ENCODE measurements at regions not wholly inside any gene's neighbourhood (a gene's known extent, or its start where the extent isn't known, plus 50 kb on each side); places are given as distances from the start of the nearest gene placed in this dataset.

DNA sequence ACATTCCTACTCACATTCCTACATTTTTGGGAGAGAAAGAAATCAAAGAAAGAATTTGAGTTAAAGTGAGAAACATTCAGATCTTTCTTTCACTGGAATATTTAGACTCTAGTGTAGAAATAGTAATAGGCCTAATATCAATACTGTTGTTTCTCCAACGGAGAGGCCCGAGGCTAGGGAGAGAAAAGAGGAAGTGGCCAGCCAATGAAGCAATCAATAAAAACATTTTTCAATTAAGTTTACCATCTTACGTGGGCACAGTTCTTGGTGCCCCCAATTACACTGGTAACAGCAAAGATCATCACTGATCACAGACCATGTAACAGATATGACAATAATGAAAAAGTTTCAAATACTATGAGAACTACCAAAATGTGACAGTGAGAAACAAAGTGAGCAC, 281.4 kb downstream of the GPM6A start:
- DNase-seq (ENCODE audit: low read depth, low spot score) = no peak
- H3K4me2 ChIP-seq (ENCODE audit: low read length) = no peak overlapping the region
- no peaks in the 10 kb centered on the region for H3K4me1 ChIP-seq (ENCODE audit: control insufficient read depth in 1 of 2, insufficient read depth in 2 of 2, low read length in 2 of 2)
- H3K36me3 ChIP-seq (ENCODE audit: control insufficient read depth in 1 of 2, insufficient read depth in 2 of 2, low read length in 2 of 2) = no peaks in the 10 kb centered on the region
- no peak overlapping the region for H3K27ac ChIP-seq (ENCODE audit: low read depth, low read length)
- H4K20me1 ChIP-seq (ENCODE audit: insufficient read depth) = no peaks in the 10 kb centered on the region
- H3K27me3 ChIP-seq (ENCODE audit: insufficient read depth, low read length) = no peaks in the 10 kb centered on the region
- intact Hi-C loops (cut with micrococcal nuclease) = loop anchor here (10.0 kb wide), 1 partner anchor 256 kb away; no protein-coding TSS in a partner anchor
- no peak overlapping the region for H2AFZ ChIP-seq (ENCODE audit: low read depth, low read length, poor library complexity, severe bottlenecking)
- RAD21 ChIA-PET (ENCODE audit: low non-redundant PET in 1 of 2, low total read pairs in 2 of 2, uncharacterized antibody in 2 of 2, unreplicated experiment in 2 of 2) = no interaction called here
- no peak for ATAC-seq
- no TSS peak for BruUV-seq (replicated peaks)
- H3K9me2 ChIP-seq (ENCODE audit: insufficient read depth) = no peaks in the 10 kb centered on the region
- CTCF ChIA-PET = no interaction called here
- no peak for TF ChIP-seq SP1 (IDR thresholded peaks at IDR 0.05; ENCODE audit: low read depth)
- no peak for TF ChIP-seq ZNF274 (IDR thresholded peaks at IDR 0.05; ENCODE audit: low read depth, low read length)
- H3K79me2 ChIP-seq (ENCODE audit: insufficient read depth, low read length) = no peaks in the 10 kb centered on the region
- POLR2A ChIA-PET = no interaction called here
- H3K4me3 ChIP-seq (replicated peaks in 1 of 2; ENCODE audit: low read depth in 1 of 2, low read length in 2 of 2) = no peak overlapping the region
- no peaks in the 10 kb centered on the region for H3K9me3 ChIP-seq (ENCODE audit: control insufficient read depth in 1 of 2, insufficient read depth in 1 of 2, low read depth in 1 of 2, low read length in 2 of 2)
- no peak overlapping the region for H3K9ac ChIP-seq (ENCODE audit: low read length)

DNA sequence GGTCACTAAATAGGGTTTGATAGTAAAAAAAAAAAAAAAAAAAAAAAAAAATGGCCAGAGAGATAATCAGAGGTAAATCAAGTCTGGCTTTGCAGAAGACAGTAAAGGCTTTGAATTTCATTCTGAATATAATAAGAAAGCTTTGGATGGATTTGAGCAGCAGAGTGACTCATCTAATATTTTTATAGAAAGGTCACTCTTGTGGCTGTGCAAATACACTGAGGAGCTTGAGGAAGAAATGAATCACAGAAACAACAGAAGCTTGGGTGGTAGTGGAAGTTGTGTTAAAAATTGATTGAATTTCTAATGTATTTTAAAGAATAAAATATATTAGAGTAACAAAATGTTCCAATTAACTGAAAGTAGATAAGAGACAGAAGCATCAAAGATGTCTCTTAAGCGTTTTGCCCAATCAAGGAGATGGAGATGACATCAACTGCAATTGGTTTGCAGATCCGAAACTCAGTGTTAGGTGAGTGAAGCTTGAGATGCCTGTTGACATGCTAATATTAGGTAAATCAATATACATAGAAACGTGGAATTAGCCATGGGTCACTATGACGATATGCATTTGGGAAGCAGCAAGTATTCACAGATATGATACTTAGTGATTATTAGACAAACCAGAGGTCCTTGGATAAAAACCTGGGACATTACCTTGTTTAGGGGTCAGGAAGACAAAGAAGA, 280.5 kb downstream of the GPM6A start:
- BruUV-seq (replicated peaks) = no TSS peak
- no peak overlapping the region for H3K27ac ChIP-seq (ENCODE audit: low read depth, low read length)
- H3K4me1 ChIP-seq (ENCODE audit: control insufficient read depth in 1 of 2, insufficient read depth in 2 of 2, low read length in 2 of 2) = no peaks in the 10 kb centered on the region
- H3K27me3 ChIP-seq (ENCODE audit: insufficient read depth, low read length) = no peaks in the 10 kb centered on the region
- no peak overlapping the region for H3K4me2 ChIP-seq (ENCODE audit: low read length)
- no peak overlapping the region for H3K4me3 ChIP-seq (replicated peaks in 1 of 2; ENCODE audit: low read depth in 1 of 2, low read length in 2 of 2)
- no peaks in the 10 kb centered on the region for H3K9me2 ChIP-seq (ENCODE audit: insufficient read depth)
- POLR2A ChIA-PET = no interaction called here
- ATAC-seq = no peak
- H3K9me3 ChIP-seq (ENCODE audit: control insufficient read depth in 1 of 2, insufficient read depth in 1 of 2, low read depth in 1 of 2, low read length in 2 of 2) = no peaks in the 10 kb centered on the region
- H2AFZ ChIP-seq (ENCODE audit: low read depth, low read length, poor library complexity, severe bottlenecking) = no peak overlapping the region
- H3K79me2 ChIP-seq (ENCODE audit: insufficient read depth, low read length) = no peaks in the 10 kb centered on the region
- no peak overlapping the region for H3K9ac ChIP-seq (ENCODE audit: low read length)
- DNase-seq (ENCODE audit: low read depth, low spot score) = no peak
- intact Hi-C loops (cut with micrococcal nuclease) = loop anchor here (10.0 kb wide), 1 partner anchor 257 kb away; no protein-coding TSS in a partner anchor
- RAD21 ChIA-PET (ENCODE audit: low non-redundant PET in 1 of 2, low total read pairs in 2 of 2, uncharacterized antibody in 2 of 2, unreplicated experiment in 2 of 2) = no interaction called here
- CTCF ChIA-PET = no interaction called here
- H3K36me3 ChIP-seq (ENCODE audit: control insufficient read depth in 1 of 2, insufficient read depth in 2 of 2, low read length in 2 of 2) = no peaks in the 10 kb centered on the region
- no peaks in the 10 kb centered on the region for H4K20me1 ChIP-seq (ENCODE audit: insufficient read depth)
- TF ChIP-seq POLR2AphosphoS5 (IDR thresholded peaks at IDR 0.05; ENCODE audit: low read depth, low read length) (no peak), EZH2phosphoT487 (IDR thresholded peaks at IDR 0.05; ENCODE audit: borderline replicate concordance) (no peak), JUND (IDR thresholded peaks at IDR 0.05) (peak; percentile 34), SRF (IDR thresholded peaks at IDR 0.05; ENCODE audit: low read depth) (no peak), RAD21 (IDR thresholded peaks at IDR 0.05; ENCODE audit: low read depth) (no peak), FOSL1 (IDR thresholded peaks at IDR 0.05; ENCODE audit: low read depth) (peak; percentile 55), ZFX (IDR thresholded peaks at IDR 0.05) (no peak), YY1 (IDR thresholded peaks at IDR 0.05; ENCODE audit: extremely low read depth, insufficient replicate concordance, low read depth, low read length) (no peak), TCF7L2 (IDR thresholded peaks at IDR 0.05; ENCODE audit: borderline replicate concordance, extremely low read depth, insufficient read depth, insufficient read length) (no peak), EZH2 (IDR thresholded peaks at IDR 0.05) (no peak), SP1 (IDR thresholded peaks at IDR 0.05; ENCODE audit: low read depth) (0 out of 2 replicates have a peak, but pooled peaks have one; percentile 21), ZNF274 (IDR thresholded peaks at IDR 0.05; ENCODE audit: low read depth, low read length) (no peak), CEBPB (IDR thresholded peaks at IDR 0.05; ENCODE audit: low read depth) (no peak), POLR2A (IDR thresholded peaks at IDR 0.05; ENCODE audit: borderline replicate concordance, extremely low read depth, insufficient read depth, insufficient read length) (no peak), SIN3A (IDR thresholded peaks at IDR 0.05; ENCODE audit: low read depth) (no peak)
- TF ChIP-seq, protein P1, sequence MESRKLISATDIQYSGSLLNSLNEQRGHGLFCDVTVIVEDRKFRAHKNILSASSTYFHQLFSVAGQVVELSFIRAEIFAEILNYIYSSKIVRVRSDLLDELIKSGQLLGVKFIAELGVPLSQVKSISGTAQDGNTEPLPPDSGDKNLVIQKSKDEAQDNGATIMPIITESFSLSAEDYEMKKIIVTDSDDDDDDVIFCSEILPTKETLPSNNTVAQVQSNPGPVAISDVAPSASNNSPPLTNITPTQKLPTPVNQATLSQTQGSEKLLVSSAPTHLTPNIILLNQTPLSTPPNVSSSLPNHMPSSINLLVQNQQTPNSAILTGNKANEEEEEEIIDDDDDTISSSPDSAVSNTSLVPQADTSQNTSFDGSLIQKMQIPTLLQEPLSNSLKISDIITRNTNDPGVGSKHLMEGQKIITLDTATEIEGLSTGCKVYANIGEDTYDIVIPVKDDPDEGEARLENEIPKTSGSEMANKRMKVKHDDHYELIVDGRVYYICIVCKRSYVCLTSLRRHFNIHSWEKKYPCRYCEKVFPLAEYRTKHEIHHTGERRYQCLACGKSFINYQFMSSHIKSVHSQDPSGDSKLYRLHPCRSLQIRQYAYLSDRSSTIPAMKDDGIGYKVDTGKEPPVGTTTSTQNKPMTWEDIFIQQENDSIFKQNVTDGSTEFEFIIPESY (IDR thresholded peaks at IDR 0.05; ENCODE audit: extremely low read depth, insufficient replicate concordance, low read length) = no peak
